ENCODE measurements at regions not wholly inside any gene's neighbourhood (a gene's known extent, or its start where the extent isn't known, plus 50 kb on each side); places are given as distances from the start of the nearest gene placed in this dataset.

DNA sequence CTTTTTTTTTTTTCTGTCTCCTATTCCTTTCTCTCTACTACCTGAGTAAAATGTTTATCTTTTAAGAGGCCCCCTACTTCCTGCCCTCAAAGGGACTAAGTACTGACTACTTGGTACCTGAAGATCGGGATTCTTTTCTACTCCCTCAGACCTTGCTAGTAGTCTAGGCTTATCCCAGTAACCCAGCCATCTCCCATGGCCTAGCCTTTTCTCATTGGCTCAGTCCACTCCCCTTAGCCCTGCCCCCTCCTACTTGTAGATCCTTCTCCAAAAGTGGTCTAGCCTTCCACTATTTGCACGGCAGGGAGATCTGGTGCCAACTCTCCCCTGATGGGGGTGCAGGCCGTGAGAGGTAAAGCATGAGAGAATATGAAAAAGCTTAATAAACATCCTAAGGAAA is 133.7 kb downstream of the RCN1 start:
- Histone ChIP-seq H3K36me3 (no peaks in the 10 kb centered on the region), H3K9me3 (no peaks in the 10 kb centered on the region), H3K27me3 (peaks cover 0 to 24% (median 5%) of the 10 kb centered on the region in 7 donors), H3K4me1 (no peaks in the 10 kb centered on the region), H3K27ac (no peak overlapping the region), H3K4me3 (no peak overlapping the region)
- 77 to 78% methylated on average over 3 of the region's 3 CpGs for WGBS, 2 donors
- DNase-seq: no peak
- TF ChIP-seq, protein P1, sequence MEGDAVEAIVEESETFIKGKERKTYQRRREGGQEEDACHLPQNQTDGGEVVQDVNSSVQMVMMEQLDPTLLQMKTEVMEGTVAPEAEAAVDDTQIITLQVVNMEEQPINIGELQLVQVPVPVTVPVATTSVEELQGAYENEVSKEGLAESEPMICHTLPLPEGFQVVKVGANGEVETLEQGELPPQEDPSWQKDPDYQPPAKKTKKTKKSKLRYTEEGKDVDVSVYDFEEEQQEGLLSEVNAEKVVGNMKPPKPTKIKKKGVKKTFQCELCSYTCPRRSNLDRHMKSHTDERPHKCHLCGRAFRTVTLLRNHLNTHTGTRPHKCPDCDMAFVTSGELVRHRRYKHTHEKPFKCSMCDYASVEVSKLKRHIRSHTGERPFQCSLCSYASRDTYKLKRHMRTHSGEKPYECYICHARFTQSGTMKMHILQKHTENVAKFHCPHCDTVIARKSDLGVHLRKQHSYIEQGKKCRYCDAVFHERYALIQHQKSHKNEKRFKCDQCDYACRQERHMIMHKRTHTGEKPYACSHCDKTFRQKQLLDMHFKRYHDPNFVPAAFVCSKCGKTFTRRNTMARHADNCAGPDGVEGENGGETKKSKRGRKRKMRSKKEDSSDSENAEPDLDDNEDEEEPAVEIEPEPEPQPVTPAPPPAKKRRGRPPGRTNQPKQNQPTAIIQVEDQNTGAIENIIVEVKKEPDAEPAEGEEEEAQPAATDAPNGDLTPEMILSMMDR (IDR thresholded peaks at IDR 0.05): no peak
- intact Hi-C loops (cut with DNase I): no loop called here
- ATAC-seq: no peak

DNA sequence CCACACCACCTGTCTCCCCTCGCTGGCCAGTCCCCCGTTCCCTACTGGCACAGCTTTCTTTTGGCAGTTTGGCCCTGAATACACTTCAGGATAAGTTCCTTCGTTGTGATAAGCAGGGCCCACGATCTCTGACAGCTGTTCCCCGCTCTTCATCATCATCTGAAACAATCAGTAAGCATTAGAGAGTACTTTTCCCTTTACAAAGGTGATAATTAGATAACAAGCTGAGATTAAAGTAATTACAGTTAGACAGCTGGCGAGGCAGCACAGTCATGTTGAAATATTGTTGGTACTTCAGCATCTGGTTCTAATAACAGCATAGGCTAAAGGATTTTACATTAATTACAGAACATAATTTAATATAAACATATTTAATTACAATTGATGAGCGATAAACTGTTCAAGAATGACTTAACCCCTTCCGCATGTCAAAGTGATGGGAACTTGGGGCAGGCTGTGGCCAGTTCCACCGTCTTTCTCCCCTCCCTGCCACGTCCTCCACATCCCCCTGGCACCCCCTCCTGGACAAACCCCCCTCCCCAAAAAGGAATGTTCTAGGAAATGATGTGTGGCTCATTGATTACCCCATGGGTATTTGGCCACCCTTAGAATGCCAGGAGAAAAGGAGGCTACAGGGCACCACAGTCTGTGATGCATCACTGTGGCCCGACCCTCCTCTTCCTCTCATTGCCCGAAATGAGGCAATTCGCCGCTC is 134.9 kb downstream of the RCN1 start:
- 68 to 69% methylated on average over 14 of the region's 14 CpGs for WGBS, 2 donors
- Histone ChIP-seq H3K4me3 (no peak overlapping the region), H3K4me1 (no peaks in the 10 kb centered on the region), H3K27me3 (peaks cover 0 to 24% (median 5%) of the 10 kb centered on the region in 7 donors), H3K27ac (no peak overlapping the region), H3K36me3 (no peaks in the 10 kb centered on the region), H3K9me3 (no peaks in the 10 kb centered on the region)
- DNase-seq: no peak
- no peak for ATAC-seq
- intact Hi-C loops (cut with DNase I): no loop called here
- TF ChIP-seq, protein P1 (IDR thresholded peaks at IDR 0.05): no peak

DNA sequence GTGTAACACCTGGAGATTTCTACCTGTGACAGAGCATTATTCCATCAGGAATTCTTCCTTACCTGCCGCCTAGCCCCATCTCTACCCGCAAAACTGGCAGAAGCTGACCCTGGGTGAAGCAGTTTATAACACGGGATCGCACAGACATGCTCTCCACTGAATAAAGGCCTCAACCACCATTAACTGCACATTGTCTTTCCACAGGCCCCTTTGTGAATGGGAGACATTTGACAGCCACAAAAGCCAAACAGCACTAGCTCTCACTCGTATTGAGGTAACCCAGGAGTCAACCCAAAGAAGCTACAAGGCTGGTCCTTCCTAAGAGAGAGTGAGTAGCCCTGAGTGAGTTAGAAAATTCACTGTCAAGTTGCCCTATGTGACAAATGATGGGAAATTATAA is 135.6 kb downstream of the RCN1 start:
- ATAC-seq: no peak

DNA sequence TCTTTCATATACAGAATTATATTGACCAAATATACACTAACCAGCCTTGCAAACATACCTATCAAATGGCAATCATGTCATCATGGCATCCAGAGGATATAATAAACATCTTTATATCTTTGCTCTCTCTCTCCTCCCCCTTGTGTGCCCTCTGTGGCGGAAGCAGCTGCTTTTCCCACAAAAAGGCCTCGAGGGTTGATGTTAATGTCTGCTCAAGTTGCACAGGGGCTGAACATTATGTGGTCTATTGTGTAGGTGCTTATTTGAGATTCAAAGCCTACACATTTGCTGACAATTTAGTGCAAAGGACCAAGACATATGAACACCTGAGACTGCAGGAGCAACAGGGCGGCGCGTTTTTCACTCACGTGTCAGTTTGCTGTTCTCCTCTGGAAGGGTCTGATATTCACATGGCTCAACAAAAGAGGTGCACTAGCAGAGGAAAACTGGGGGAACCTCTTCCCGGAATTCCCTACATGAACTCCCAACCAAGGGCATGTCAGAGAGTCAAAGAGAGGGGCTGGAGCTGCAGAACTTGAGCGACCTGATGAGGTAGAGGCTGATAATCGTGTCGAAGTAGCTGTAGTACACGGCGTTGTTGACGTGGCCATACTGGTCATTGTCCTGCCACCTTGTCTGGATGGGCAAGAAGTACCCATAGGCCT is 138.8 kb downstream of the RCN1 start:
- no peaks in the 10 kb centered on the region for H3K36me3 ChIP-seq
- H3K4me1 ChIP-seq: no peaks in the 10 kb centered on the region
- DNase-seq (no peak), ATAC-seq (no peak)
- intact Hi-C loops (cut with DNase I): no loop called here
- no peaks in the 10 kb centered on the region for H3K9me3 ChIP-seq
- peaks cover 0 to 24% (median 0%) of the 10 kb centered on the region in 7 donors for H3K27me3 ChIP-seq
- no peak overlapping the region for H3K4me3 ChIP-seq
- TF ChIP-seq, protein P1 (IDR thresholded peaks at IDR 0.05): no peak
- 90% methylated on average over 13 of the region's 13 CpGs for WGBS, 2 donors
- no peak overlapping the region for H3K27ac ChIP-seq

More for the DNA sequence above, 135.6 kb downstream of the RCN1 start:
- TF ChIP-seq, protein P1 (IDR thresholded peaks at IDR 0.05): no peak
- Histone ChIP-seq H3K4me1 (no peaks in the 10 kb centered on the region), H3K27me3 (peaks cover 0 to 22% (median 5%) of the 10 kb centered on the region in 7 donors), H3K9me3 (no peaks in the 10 kb centered on the region), H3K27ac (no peak overlapping the region), H3K36me3 (no peaks in the 10 kb centered on the region), H3K4me3 (no peak overlapping the region)
- DNase-seq: no peak
- intact Hi-C loops (cut with DNase I): no loop called here
- WGBS, 2 donors: 80 to 84% methylated on average over 5 of the region's 5 CpGs

Measured in heart right ventricle (tissue), 16 donors.